SK-N-SH (cell line): ENCODE measurements at regions not wholly inside any gene's neighbourhood (a gene's known extent, or its start where the extent isn't known, plus 50 kb on each side); places are given as distances from the start of the nearest gene placed in this dataset.

ENCODE experiments used
- CTCF ChIA-PET: fragments of 300-600, 350-600 bp; formaldehyde crosslinking; extraction: SDS; loops from one replicate; lab custom pipeline; 2021; lab: Yijun Ruan, JAX
- POLR2A ChIA-PET: fragments of 350-600 bp; sonication (Branson Sonifier 250); formaldehyde crosslinking; extraction: SDS; loops from one replicate; lab custom pipeline; 2020; ENCODE audit warnings: antibody characterized with exemption, inconsistent platforms; lab: Yijun Ruan, JAX
- DNase-seq: peaks from one replicate; pipeline ENCODE4 v3.0.0; 2012
- H2AFZ ChIP-seq: fragments of 200-600 bp; sonication (generic); 2 replicates; pipeline ENCODE4 v1.8.1; 2016; ENCODE audit warnings: antibody characterized with exemption, mild to moderate bottlenecking, low read depth
- H3F3A ChIP-seq: fragments of 200-600 bp; sonication (generic); replicated peaks from 2 replicates; pipeline ENCODE3; 2016; ENCODE audit warnings: antibody characterized with exemption, mild to moderate bottlenecking; ENCODE audit not compliant: insufficient read depth
- H3K27ac ChIP-seq, 2 experiments: fragments of 200-500 bp in 1 of 2; fragments of 200-600 bp in 1 of 2; sonication (Bioruptor generic) in 1 of 2; sonication (generic), shearing (Covaris generic) in 1 of 2; 2 replicates each; pipeline versions ENCODE4 v1.5.1 to v1.6.1; 2014 to 2016; ENCODE audit warnings: low read depth in 2 of 2, inconsistent platforms in 1 of 2, low read length in 1 of 2, mild to moderate bottlenecking in 1 of 2, mixed read lengths in 1 of 2
- H3K27me3 ChIP-seq: fragments of 200-600 bp; sonication (generic), shearing (Covaris generic); 2 replicates; pipeline ENCODE4 v1.6.1; 2016; ENCODE audit warnings: mixed run types; ENCODE audit not compliant: insufficient read depth
- H3K36me3 ChIP-seq, 2 experiments: fragments of 200-500 bp in 1 of 2; fragments of 200-600 bp in 1 of 2; sonication (Bioruptor generic) in 1 of 2; sonication (generic) in 1 of 2; replicated peaks in 1 of 2; 2 replicates each; pipeline versions ENCODE3 to v1.5.1; 2014 to 2016; ENCODE audit warnings: low read length in 1 of 2, mild to moderate bottlenecking in 1 of 2; ENCODE audit not compliant: insufficient read depth in 2 of 2, control insufficient read depth in 1 of 2
- H3K4me1 ChIP-seq, 2 experiments: fragments of 200-500 bp in 1 of 2; fragments of 200-600 bp in 1 of 2; sonication (Bioruptor generic) in 1 of 2; sonication (generic), shearing (Covaris generic) in 1 of 2; 2 replicates each; pipeline versions ENCODE4 v1.5.1 to v1.6.1; 2014 to 2016; ENCODE audit warnings: low read depth in 1 of 2, low read length in 1 of 2, mixed run types in 1 of 2; ENCODE audit not compliant: insufficient read depth in 2 of 2, control insufficient read depth in 1 of 2
- H3K4me2 ChIP-seq: fragments of 200-600 bp; sonication (generic), shearing (Covaris generic); 2 replicates; pipeline ENCODE4 v1.6.1; 2017; ENCODE audit warnings: mixed run types
- H3K4me3 ChIP-seq, 2 experiments: fragments of 200-500 bp in 1 of 2; fragments of 200-600 bp in 1 of 2; sonication (Bioruptor generic) in 1 of 2; sonication (generic), shearing (Covaris generic) in 1 of 2; 2 replicates each; pipeline versions ENCODE4 v1.5.1 to v1.8.1; 2014 to 2016; ENCODE audit warnings: low read depth in 2 of 2, inconsistent platforms in 1 of 2, low read length in 1 of 2, mild to moderate bottlenecking in 1 of 2, mixed read lengths in 1 of 2, moderate library complexity in 1 of 2
- H3K79me2 ChIP-seq: fragments of 200-600 bp; sonication (generic); 2 replicates; pipeline ENCODE4 v1.8.1; 2017; ENCODE audit warnings: mild to moderate bottlenecking; ENCODE audit not compliant: insufficient read depth
- H3K9ac ChIP-seq: fragments of 200-600 bp; sonication (generic); 2 replicates; pipeline ENCODE4 v1.6.1; 2017; ENCODE audit warnings: mixed run types
- H3K9me2 ChIP-seq: fragments of 200-600 bp; sonication (generic); 2 replicates; pipeline ENCODE4 v1.6.1; 2017; ENCODE audit warnings: mixed run types
- H3K9me3 ChIP-seq: fragments of 200-600 bp; sonication (generic); 2 replicates; pipeline ENCODE4 v1.6.1; 2017; ENCODE audit warnings: mixed run types, mild to moderate bottlenecking, moderate library complexity
- H4K20me1 ChIP-seq: fragments of 200-600 bp; sonication (generic); 2 replicates; pipeline ENCODE4 v1.6.1; 2017; ENCODE audit warnings: mild to moderate bottlenecking, mixed run types; ENCODE audit not compliant: insufficient read depth
- EP300 ChIP-seq, 2 experiments: IDR thresholded peaks; 2 replicates each; pipeline versions ENCODE4 v1.4.0 to v1.6.1; 2012; ENCODE audit warnings: borderline replicate concordance in 1 of 2, low read depth in 1 of 2, low read length in 1 of 2
- FOSL2 ChIP-seq: IDR thresholded peaks from 2 replicates; pipeline ENCODE4 v1.4.0; 2012; ENCODE audit warnings: low read depth, mild to moderate bottlenecking, moderate library complexity, borderline replicate concordance
- FOXM1 ChIP-seq: IDR thresholded peaks from 2 replicates; pipeline ENCODE4 v1.4.0; 2012; ENCODE audit warnings: low read depth, mild to moderate bottlenecking
- MAX ChIP-seq: IDR thresholded peaks from 2 replicates; pipeline ENCODE4 v1.4.0; 2012; ENCODE audit warnings: low read depth
- MXI1 ChIP-seq: IDR thresholded peaks from 2 replicates; pipeline ENCODE4 v1.6.1; 2012; ENCODE audit warnings: mild to moderate bottlenecking, low read depth, low read length, improper control_type of control experiment
- NFIC ChIP-seq: IDR thresholded peaks from 2 replicates; pipeline ENCODE4 v1.4.0; 2012; ENCODE audit warnings: borderline replicate concordance
- POLR2AphosphoS5 ChIP-seq: IDR thresholded peaks from 2 replicates; pipeline ENCODE4 v1.6.1; 2012; ENCODE audit warnings: low read depth, low read length
- RCOR1 ChIP-seq: fragments of 150-350 bp; IDR thresholded peaks from 2 replicates; pipeline ENCODE4 v1.6.1; 2017; ENCODE audit warnings: antibody characterized with exemption, low read length
- SMC3 ChIP-seq: IDR thresholded peaks from 2 replicates; pipeline ENCODE4 v1.6.1; 2012; ENCODE audit warnings: low read depth, low read length, improper control_type of control experiment
- TAF1 ChIP-seq: IDR thresholded peaks from 2 replicates; pipeline ENCODE4 v1.6.1; 2012; ENCODE audit warnings: low read depth, mild to moderate bottlenecking, low read length, moderate library complexity, borderline replicate concordance
- WGBS: methylation state at CpG from one replicate; pipeline ENCODE4 v1.1.6; 2017; ENCODE audit warnings: low lambda C conversion rate; 5-methylcytosine and 5-hydroxymethylcytosine counted together
- TF ChIP-seq, protein P1 (sequence below): IDR thresholded peaks from 2 replicates; pipeline ENCODE4 v1.4.0; 2012; ENCODE audit warnings: low read depth, borderline replicate concordance
- TF ChIP-seq, protein P2 (sequence below): fragments of 150-350 bp; IDR thresholded peaks from 2 replicates; pipeline ENCODE4 v1.6.1; 2016; ENCODE audit warnings: mild to moderate bottlenecking, low read depth, low read length
- TF ChIP-seq, protein P3 (sequence below): fragments of 200-600 bp; sonication (generic); IDR thresholded peaks from 2 replicates; pipeline ENCODE4 v1.6.1; 2017; ENCODE audit warnings: antibody characterized with exemption, mild to moderate bottlenecking, moderate library complexity

GRCh38 chr1:78231477-78231876 is 185.7 kb downstream of the GIPC2 start:
- Histone ChIP-seq H3K27ac (no peak overlapping the region), H3K9me2 (no peaks in the 10 kb centered on the region), H3F3A (no peaks in the 10 kb centered on the region), H3K79me2 (no peaks in the 10 kb centered on the region), H3K9ac (no peak overlapping the region), H3K36me3 (no peaks in the 10 kb centered on the region), H3K27me3 (no peaks in the 10 kb centered on the region), H4K20me1 (no peaks in the 10 kb centered on the region), H3K9me3 (no peaks in the 10 kb centered on the region), H3K4me3 (no peak overlapping the region), H3K4me2 (no peak overlapping the region), H2AFZ (no peak overlapping the region)
- CTCF ChIA-PET, result interaction anchor here (1.0 to 1.4 kb wide), 3 partner anchors 10 to 376 kb away, joined by 3 to 4 read pairs (median 3); no protein-coding TSS in a partner anchor
- DNase-seq, result no peak
- WGBS, result 62% methylated on average over 3 of the region's 3 CpGs
- POLR2A ChIA-PET, result no interaction called here
- TF ChIP-seq SMC3, result no peak
- TF ChIP-seq, all 33 proteins: peak for 0
- H3K4me1 ChIP-seq, result peaks cover 0 to 4% of the 10 kb centered on the region in 2 experiments; a peak in 1 of 4 replicates

GRCh38 chr1:78231894-78232293 is 186.1 kb downstream of the GIPC2 start:
- no peaks in the 10 kb centered on the region for H3K36me3 ChIP-seq
- H3K9ac ChIP-seq, result no peak overlapping the region
- no peak for DNase-seq
- TF ChIP-seq FOXM1 (no peak), FOSL2 (no peak), EP300 (IDR thresholded peaks at IDR 0.05; ENCODE audit: borderline replicate concordance in 1 of 2, low read depth in 1 of 2, low read length in 1 of 2) (no peak), MXI1 (no peak), NFIC (no peak), MAX (no peak), RCOR1 (no peak), SMC3 (no peak), TAF1 (no peak), POLR2AphosphoS5 (no peak)
- TF ChIP-seq, protein P1, sequence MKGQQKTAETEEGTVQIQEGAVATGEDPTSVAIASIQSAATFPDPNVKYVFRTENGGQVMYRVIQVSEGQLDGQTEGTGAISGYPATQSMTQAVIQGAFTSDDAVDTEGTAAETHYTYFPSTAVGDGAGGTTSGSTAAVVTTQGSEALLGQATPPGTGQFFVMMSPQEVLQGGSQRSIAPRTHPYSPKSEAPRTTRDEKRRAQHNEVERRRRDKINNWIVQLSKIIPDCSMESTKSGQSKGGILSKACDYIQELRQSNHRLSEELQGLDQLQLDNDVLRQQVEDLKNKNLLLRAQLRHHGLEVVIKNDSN, result no peak
- TF ChIP-seq, protein P2, sequence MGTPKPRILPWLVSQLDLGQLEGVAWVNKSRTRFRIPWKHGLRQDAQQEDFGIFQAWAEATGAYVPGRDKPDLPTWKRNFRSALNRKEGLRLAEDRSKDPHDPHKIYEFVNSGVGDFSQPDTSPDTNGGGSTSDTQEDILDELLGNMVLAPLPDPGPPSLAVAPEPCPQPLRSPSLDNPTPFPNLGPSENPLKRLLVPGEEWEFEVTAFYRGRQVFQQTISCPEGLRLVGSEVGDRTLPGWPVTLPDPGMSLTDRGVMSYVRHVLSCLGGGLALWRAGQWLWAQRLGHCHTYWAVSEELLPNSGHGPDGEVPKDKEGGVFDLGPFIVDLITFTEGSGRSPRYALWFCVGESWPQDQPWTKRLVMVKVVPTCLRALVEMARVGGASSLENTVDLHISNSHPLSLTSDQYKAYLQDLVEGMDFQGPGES, result no peak
- TF ChIP-seq, protein P3, sequence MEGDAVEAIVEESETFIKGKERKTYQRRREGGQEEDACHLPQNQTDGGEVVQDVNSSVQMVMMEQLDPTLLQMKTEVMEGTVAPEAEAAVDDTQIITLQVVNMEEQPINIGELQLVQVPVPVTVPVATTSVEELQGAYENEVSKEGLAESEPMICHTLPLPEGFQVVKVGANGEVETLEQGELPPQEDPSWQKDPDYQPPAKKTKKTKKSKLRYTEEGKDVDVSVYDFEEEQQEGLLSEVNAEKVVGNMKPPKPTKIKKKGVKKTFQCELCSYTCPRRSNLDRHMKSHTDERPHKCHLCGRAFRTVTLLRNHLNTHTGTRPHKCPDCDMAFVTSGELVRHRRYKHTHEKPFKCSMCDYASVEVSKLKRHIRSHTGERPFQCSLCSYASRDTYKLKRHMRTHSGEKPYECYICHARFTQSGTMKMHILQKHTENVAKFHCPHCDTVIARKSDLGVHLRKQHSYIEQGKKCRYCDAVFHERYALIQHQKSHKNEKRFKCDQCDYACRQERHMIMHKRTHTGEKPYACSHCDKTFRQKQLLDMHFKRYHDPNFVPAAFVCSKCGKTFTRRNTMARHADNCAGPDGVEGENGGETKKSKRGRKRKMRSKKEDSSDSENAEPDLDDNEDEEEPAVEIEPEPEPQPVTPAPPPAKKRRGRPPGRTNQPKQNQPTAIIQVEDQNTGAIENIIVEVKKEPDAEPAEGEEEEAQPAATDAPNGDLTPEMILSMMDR, result no peak
- ChIA-PET POLR2A (interaction anchor here (0.7 kb wide), 1 partner anchor 235 kb away, joined by 3 read pairs; no protein-coding TSS in a partner anchor), CTCF (interaction anchor here (1.0 to 1.4 kb wide), 3 partner anchors 10 to 376 kb away, joined by 3 to 4 read pairs (median 3); no protein-coding TSS in a partner anchor)
- H3K27me3 ChIP-seq, result no peaks in the 10 kb centered on the region
- H2AFZ ChIP-seq, result no peak overlapping the region
- H3K9me2 ChIP-seq, result no peaks in the 10 kb centered on the region
- peaks cover 0 to 4% of the 10 kb centered on the region in 2 experiments; a peak in 1 of 4 replicates for H3K4me1 ChIP-seq
- no peaks in the 10 kb centered on the region for H3K9me3 ChIP-seq
- H3K79me2 ChIP-seq, result no peaks in the 10 kb centered on the region
- no peaks in the 10 kb centered on the region for H4K20me1 ChIP-seq
- no peak overlapping the region for H3K27ac ChIP-seq
- H3K4me2 ChIP-seq, result no peak overlapping the region
- H3F3A ChIP-seq, result no peaks in the 10 kb centered on the region
- H3K4me3 ChIP-seq, result no peak overlapping the region
